GDM1 (cell line): ENCODE measurements at regions not wholly inside any gene's neighbourhood (a gene's known extent, or its start where the extent isn't known, plus 50 kb on each side); places are given as distances from the start of the nearest gene placed in this dataset.
A peak's percentile ranks its signal among the peaks of the same experiment; 100 is the strongest.
"Not testable (repeated sequence)": the region's sequence is repeated elsewhere in the genome, so short reads cannot be mapped to it uniquely, and the experiment has no call there.

Source experiments
- DNase-seq: peaks from one replicate; lab custom pipeline; 2025; lab: John Stamatoyannopoulos, UW

DNA sequence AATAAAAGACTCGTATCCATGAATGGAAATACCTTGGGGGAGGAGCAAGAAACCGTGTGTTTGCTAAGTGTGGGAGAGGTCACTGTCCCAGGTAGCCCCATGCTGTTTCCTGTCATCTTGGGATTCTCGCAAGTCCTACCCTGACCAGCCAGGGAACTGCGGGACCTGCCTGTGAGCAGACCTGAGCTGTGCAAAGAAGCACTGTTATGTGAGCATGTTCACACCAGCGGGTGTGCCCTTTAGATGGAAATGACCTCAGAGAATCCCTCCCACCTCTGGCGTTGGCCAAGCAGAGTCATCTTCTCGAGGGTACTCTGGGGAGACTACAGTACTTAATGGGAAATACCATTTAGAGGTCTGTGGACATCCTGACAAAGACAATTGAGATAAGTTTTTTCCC is 127.0 kb upstream of the MON1B start:
- DNase-seq, result no peak

DNA sequence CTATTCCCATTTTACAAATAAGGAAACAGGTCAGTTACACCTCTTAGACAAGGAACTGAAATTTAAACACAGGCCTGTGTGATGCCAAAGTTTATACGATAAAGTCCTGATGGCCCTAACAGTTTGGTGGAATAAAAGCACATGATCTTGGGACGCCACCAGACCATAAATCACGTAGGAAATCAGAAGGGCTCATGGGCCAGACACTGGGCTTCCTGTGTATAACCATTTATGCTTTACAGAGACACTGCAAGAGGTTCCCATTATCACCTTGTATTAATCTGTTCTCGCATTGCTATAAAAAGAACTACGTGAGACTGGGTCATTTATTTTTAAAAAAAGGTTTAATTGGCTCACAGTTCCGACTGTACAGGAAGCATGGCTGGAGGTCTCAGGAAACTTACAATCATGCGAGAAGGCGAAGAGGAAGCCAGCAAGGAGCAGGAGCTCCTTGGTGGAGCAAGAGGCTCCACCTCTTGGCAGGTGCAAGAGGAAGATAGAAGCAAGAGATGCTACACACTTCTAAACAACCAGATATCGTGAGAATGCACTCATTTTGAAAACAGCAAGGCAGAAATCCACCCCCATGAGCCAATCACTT is 124.0 kb upstream of the MON1B start:
- no peak for DNase-seq

- DNase-seq, result no peak
These were observed 123.1 kb upstream of the MON1B start for GRCh38 chr16:77067900-77068299.

GRCh38 chr16:77068402-77068801 is 122.6 kb upstream of the MON1B start:
- DNase-seq, result no peak

- no peak for DNase-seq
These were observed 121.1 kb upstream of the MON1B start for GRCh38 chr16:77069929-77070328.

DNA sequence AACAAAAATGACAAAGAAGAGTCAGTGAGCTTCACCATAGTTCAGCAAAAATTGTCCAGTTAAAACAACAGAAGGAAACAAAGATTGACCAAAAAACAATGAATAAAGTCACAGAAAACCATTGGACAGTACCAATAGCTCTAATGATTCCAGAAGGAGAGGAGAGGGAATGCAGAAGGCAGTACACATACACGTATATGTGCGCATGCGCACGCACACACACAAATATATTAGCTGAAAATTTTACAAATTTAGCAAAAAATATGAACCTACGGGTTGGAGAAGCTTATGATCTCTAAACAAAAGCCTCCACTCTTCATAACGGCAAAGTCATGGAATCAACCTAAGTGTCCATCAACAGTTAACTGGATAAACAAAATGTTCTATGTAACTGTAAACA is 120.3 kb upstream of the MON1B start:
- DNase-seq, result no peak

DNA sequence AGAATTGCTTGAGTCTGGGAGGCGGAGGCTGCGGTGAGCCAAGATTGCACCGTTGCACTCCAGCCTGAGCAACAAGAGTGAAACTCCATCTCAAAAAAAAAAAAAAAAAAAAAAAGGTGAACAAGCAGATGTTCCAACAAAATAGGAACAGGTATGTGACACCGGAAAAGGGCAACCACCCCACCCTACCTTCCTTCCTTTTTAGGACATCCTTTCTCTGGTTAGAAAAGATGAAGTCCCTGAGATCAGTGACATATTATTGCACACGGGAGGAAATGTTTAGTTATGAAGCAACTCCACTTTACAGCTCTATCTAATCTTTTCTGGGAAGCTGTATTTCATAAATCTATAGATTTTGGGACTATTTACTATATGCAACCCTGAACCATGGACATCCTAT is 114.2 kb upstream of the MON1B start:
- no peak for DNase-seq

DNA sequence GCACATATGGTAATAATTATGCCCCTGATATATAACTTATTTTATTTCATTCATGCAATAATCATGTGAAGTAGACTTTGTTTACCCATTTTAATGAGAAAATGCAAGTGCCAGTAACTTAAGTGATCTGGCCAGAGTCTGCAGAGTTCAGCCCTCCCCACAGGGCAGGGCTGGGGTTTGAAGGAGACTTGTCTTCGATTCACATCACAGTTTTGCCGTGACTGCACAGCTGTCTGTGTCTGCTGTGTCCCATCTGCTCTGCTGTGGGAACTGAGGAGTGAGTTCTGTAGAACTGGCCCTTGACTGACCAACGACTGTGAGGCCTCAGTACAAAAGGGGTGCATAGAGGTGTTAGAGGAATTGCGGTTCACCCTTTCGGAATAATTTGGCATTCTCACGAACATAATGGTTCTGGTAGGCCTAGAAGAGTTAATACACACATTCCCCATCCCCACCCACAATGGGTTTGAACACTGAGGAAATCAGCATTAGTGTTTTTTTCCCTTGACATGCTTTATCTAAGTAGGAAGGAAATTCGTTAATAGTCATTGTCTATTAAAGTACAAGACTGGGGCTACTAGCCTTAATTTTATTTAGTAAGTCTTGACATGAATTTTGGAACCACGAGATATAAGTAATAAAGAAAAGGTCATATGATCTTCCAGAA is 113.6 kb upstream of the MON1B start:
- no peak for DNase-seq

- DNase-seq, result no peak
These were observed 105.0 kb upstream of the MON1B start for GRCh38 chr16:77085981-77086380.

DNA sequence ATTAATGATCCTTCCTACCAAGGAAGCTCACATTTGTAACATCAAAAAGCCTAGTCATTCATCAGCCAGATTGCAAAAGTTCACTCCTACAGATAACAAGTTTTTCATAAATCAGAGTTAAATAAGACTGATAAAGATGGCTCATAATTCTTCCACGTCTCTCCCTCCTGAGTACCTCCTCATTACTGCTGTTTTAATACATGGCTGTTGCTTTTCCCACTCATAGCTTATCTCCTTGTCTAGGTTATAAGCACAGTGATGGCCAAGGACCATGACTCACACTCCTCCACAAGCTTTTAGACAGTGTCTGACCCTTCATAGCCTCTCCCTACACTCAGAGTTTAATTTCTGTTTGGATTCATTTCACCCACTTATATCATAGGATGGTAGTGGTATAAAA is 100.9 kb upstream of the MON1B start:
- no peak for DNase-seq

DNA sequence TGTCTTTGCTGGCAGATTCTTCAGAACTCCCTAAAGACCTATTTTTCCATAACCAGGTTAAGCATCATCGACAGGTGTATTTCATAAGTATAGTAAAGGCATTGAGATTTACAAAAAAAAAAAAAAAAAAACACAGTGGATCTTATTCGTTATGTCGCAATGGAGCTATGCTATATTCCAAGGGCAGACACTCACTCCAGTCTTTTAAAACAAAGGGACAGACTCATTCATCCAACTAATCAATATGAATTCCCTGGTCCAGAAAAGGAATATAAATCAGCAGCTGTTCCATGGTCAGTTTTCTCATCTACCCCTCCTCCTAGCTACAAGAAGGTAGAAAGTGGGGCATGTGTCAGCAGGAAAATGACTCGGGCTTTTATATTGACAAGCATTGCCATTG is 97.7 kb upstream of the MON1B start:
- DNase-seq, result no peak

GRCh38 chr16:77093999-77094398 is 97.0 kb upstream of the MON1B start:
- no peak for DNase-seq

- no peak for DNase-seq
These were observed 79.9 kb upstream of the MON1B start for GRCh38 chr16:77111056-77111565.

GRCh38 chr16:77112746-77113145 is 78.2 kb upstream of the MON1B start:
- no peak for DNase-seq

- DNase-seq, result no peak
These were observed 77.2 kb upstream of the MON1B start for GRCh38 chr16:77113835-77114234.

DNA sequence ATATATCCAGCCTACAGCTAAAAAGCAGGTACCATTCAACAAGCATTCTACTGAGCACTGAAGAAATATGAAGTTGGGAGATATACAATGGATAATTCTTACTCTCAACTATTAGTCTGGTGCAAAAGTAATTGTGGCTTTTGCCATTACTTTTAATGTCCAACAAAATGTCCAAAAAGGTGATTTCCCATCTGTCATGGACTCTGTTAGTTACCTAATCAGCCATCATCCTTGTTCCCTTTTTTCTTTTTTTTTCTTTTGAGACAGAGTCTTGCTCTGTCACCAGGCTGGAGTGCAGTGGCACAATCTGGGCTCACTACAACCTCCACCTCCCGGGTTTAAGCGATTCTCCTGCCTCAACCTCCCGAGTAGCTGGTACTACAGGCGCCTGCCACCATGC is 76.6 kb upstream of the MON1B start:
- not testable (repeated sequence) for DNase-seq

DNA sequence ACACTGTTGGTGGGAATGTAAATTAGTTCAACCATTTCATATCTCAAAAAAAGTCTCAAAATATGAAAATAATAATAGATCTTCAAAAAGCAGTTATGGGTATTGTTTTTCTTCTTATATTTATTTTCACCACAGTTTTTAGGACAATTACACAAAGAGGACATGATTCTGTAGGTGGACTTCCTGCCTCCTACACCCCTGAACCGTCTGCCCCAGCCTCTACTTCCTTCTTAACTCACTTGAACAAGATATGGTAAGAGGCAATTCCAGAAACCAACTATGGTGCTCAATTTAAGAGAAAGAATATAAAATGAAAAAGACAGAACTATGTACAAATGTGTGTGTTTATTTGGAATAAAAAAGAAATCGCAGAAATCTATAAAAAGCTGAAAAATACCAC is 74.1 kb upstream of the MON1B start:
- no peak for DNase-seq

- no peak for DNase-seq
These were observed 73.3 kb upstream of the MON1B start for GRCh38 chr16:77117707-77118106.

- no peak for DNase-seq
These were observed 59.6 kb upstream of the MON1B start for GRCh38 chr16:77131398-77131797.

- DNase-seq, result no peak
These were observed 58.9 kb upstream of the MON1B start for GRCh38 chr16:77132051-77132618.

DNA sequence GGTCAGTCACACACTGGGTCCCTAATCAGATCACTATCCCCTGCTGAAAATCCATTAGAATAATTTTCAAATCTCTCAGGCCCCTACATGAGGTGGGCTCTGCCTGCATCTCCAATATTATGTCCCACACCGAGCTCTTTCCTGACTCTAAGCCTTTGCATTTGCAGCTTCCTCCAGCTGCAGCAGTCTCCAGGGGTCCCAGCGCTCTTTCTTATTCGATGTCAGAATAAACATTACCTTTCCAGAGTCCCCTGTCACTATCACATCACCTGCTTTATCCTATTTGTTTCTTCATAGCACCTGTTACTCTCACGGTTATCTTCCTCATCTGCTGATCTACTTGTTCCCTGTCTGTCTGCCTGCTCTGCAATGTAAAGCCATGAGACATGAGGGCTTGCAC is 57.3 kb upstream of the MON1B start:
- no peak for DNase-seq

GRCh38 chr16:77137045-77137444 is 53.9 kb upstream of the MON1B start:
- DNase-seq, result peak; percentile 0
